ENCODE measurements at regions not wholly inside any gene's neighbourhood (a gene's known extent, or its start where the extent isn't known, plus 50 kb on each side); places are given as distances from the start of the nearest gene placed in this dataset.

- Mint-ChIP-seq H3K27me3 (ENCODE audit: insufficient read depth, unreplicated experiment) (no peaks in the 10 kb centered on the region), H3K9me3 (ENCODE audit: unreplicated experiment) (peaks cover 17% of the 10 kb centered on the region), H3K27ac (ENCODE audit: low read depth, unreplicated experiment) (no peak overlapping the region), H3K4me1 (ENCODE audit: insufficient read depth, unreplicated experiment) (no peaks in the 10 kb centered on the region), H3K36me3 (ENCODE audit: insufficient read depth, unreplicated experiment) (peaks cover 5% of the 10 kb centered on the region), H3K4me3 (ENCODE audit: unreplicated experiment) (no peak overlapping the region)
- intact Hi-C loops (cut with micrococcal nuclease), result no loop called here
- CTCF ChIA-PET, result no interaction called here
- TF ChIP-seq CTCF (IDR thresholded peaks at IDR 0.05; ENCODE audit: unreplicated experiment), result no peak
- POLR2A ChIA-PET, result no interaction called here
- BruUV-seq (replicated peaks), result no TSS peak
- DNase-seq (ENCODE audit: unreplicated experiment), result no peak
Measured at GRCh38 chr18:78641689-78642231, 337.9 kb upstream of the SALL3 start.

GRCh38 chr18:78642296-78642951 is 337.2 kb upstream of the SALL3 start:
- no TSS peak for BruUV-seq (replicated peaks)
- H3K4me3 Mint-ChIP-seq (ENCODE audit: unreplicated experiment), result no peak overlapping the region
- CTCF ChIA-PET, result no interaction called here
- intact Hi-C loops (cut with micrococcal nuclease), result no loop called here
- no peak overlapping the region for H3K27ac Mint-ChIP-seq (ENCODE audit: low read depth, unreplicated experiment)
- no peaks in the 10 kb centered on the region for H3K27me3 Mint-ChIP-seq (ENCODE audit: insufficient read depth, unreplicated experiment)
- H3K9me3 Mint-ChIP-seq (ENCODE audit: unreplicated experiment), result peaks cover 17% of the 10 kb centered on the region
- TF ChIP-seq CTCF (IDR thresholded peaks at IDR 0.05; ENCODE audit: unreplicated experiment), result no peak
- POLR2A ChIA-PET, result no interaction called here
- peaks cover 5% of the 10 kb centered on the region for H3K36me3 Mint-ChIP-seq (ENCODE audit: insufficient read depth, unreplicated experiment)
- H3K4me1 Mint-ChIP-seq (ENCODE audit: insufficient read depth, unreplicated experiment), result no peaks in the 10 kb centered on the region
- no peak for DNase-seq (ENCODE audit: unreplicated experiment)

- Mint-ChIP-seq H3K9me3 (ENCODE audit: unreplicated experiment) (peaks cover 23% of the 10 kb centered on the region), H3K4me3 (ENCODE audit: unreplicated experiment) (no peak overlapping the region), H3K27ac (ENCODE audit: low read depth, unreplicated experiment) (no peak overlapping the region), H3K27me3 (ENCODE audit: insufficient read depth, unreplicated experiment) (no peaks in the 10 kb centered on the region), H3K4me1 (ENCODE audit: insufficient read depth, unreplicated experiment) (no peaks in the 10 kb centered on the region), H3K36me3 (ENCODE audit: insufficient read depth, unreplicated experiment) (peaks cover 5% of the 10 kb centered on the region)
- ChIA-PET CTCF (no interaction called here), POLR2A (no interaction called here)
- no peak for TF ChIP-seq CTCF (IDR thresholded peaks at IDR 0.05; ENCODE audit: unreplicated experiment)
- DNase-seq (ENCODE audit: unreplicated experiment), result no peak
- intact Hi-C loops (cut with micrococcal nuclease), result no loop called here
- BruUV-seq (replicated peaks), result no TSS peak
Measured at GRCh38 chr18:78643004-78643403, 336.6 kb upstream of the SALL3 start.

GRCh38 chr18:78643981-78644380 is 335.6 kb upstream of the SALL3 start:
- no peak for DNase-seq (ENCODE audit: unreplicated experiment)
- intact Hi-C loops (cut with micrococcal nuclease), result no loop called here
- Mint-ChIP-seq H3K9me3 (ENCODE audit: unreplicated experiment) (peaks cover 28% of the 10 kb centered on the region), H3K27me3 (ENCODE audit: insufficient read depth, unreplicated experiment) (no peaks in the 10 kb centered on the region), H3K27ac (ENCODE audit: low read depth, unreplicated experiment) (no peak overlapping the region), H3K4me1 (ENCODE audit: insufficient read depth, unreplicated experiment) (no peaks in the 10 kb centered on the region), H3K4me3 (ENCODE audit: unreplicated experiment) (no peak overlapping the region), H3K36me3 (ENCODE audit: insufficient read depth, unreplicated experiment) (peaks cover 5% of the 10 kb centered on the region)
- no peak for TF ChIP-seq CTCF (IDR thresholded peaks at IDR 0.05; ENCODE audit: unreplicated experiment)
- ChIA-PET POLR2A (no interaction called here), CTCF (no interaction called here)
- no TSS peak for BruUV-seq (replicated peaks)

All from MCF 10A (cell line).